Pancreas (tissue), 10 donors: ENCODE measurements at regions not wholly inside any gene's neighbourhood (a gene's known extent, or its start where the extent isn't known, plus 50 kb on each side); places are given as distances from the start of the nearest gene placed in this dataset.

ENCODE experiments used
- ATAC-seq, 4 donors: fragments of 200-7000 bp; cut with Tn5 transposase; one replicate each; pipeline versions ENCODE4 v1.8.0 to v1.9.1; 2020; ENCODE audit warnings: mild to moderate bottlenecking in 4 of 4, moderate library complexity in 4 of 4
- DNase-seq, 6 donors: peaks; one replicate each; pipeline ENCODE4 v3.0.0-alpha.2; 2020
- FAIRE-seq: peaks from 2 replicates; lab custom pipeline; 2012; peaks lifted over from hg19 to GRCh38; lab: Jason Lieb, UNC
- H3K27ac ChIP-seq, 4 donors: fragments of 200-600 bp; sonication (generic); 1 replicate in 3 of 4; 2 replicates in 1 of 4; pipeline versions ENCODE4 v1.5.0 to v1.8.0; 2020
- H3K27me3 ChIP-seq, 4 donors: fragments of 200-600 bp; one replicate each; pipeline ENCODE4 v1.8.0; 2021
- H3K36me3 ChIP-seq, 3 donors: fragments of 200-600 bp; sonication (generic) in 1 of 3; one replicate each; pipeline versions ENCODE4 v1.5.0 to v1.8.0; 2020 to 2021
- H3K4me1 ChIP-seq, 3 donors: fragments of 200-600 bp; one replicate each; pipeline ENCODE4 v1.8.0; 2021
- H3K4me3 ChIP-seq, 4 donors: fragments of 200-600 bp; sonication (generic) in 2 of 4; one replicate each; pipeline versions ENCODE4 v1.5.0 to v1.8.0; 2020 to 2021
- H3K9me3 ChIP-seq, 4 donors: fragments of 200-600 bp; one replicate each; pipeline ENCODE4 v1.8.0; 2021
- CTCF ChIP-seq, 4 donors: fragments of 200-600 bp; sonication (generic) in 3 of 4; IDR thresholded peaks; one replicate each; pipeline versions ENCODE4 v1.5.0 to v1.8.0; 2021; ENCODE audit warnings: antibody characterized with exemption in 4 of 4
- WGBS, 2 donors: extraction: QIAGEN DNeasy Blood & Tissue Kit; methylation state at CpG; one replicate each; pipeline ENCODE4 v1.1.7; 2013; 5-methylcytosine and 5-hydroxymethylcytosine counted together
- intact Hi-C, 3 donors: fragments of 100-400 bp; cut with DNase I; formaldehyde crosslinking; loops; one replicate each; pipeline versions ENCODE4 v1.11.1 to v1.14.2; 2022
- donor health status: healthy with polysubstance abuse.
- donor health status: DM: no; HTN: no; CAD: no; lungs with moderate emphysema.
- donor health status: DM: no; HTN: no; CAD: no.
- donor health status: control.
- donor health status: control.
- donor health status: Bipolar disorder and iron deficiency.
- donor health status: DM: yes; HTN: yes; CAD: no.
- donor health status: DM: no; HTN: no; CAD: no.
- donor health status: DM: no; HTN: no; CAD: no.
- donor health status: DM: yes; HTN: yes; CAD: no.

GRCh38 chr9:84435902-84436301, 95.3 kb upstream of the SLC28A3 start:
- 75 to 84% methylated on average over 6 of the region's 6 CpGs for WGBS, 2 donors
- no peak for TF ChIP-seq CTCF (IDR thresholded peaks at IDR 0.05)
- no peak for FAIRE-seq
- H3K4me3 ChIP-seq, result no peak overlapping the region
- no peaks in the 10 kb centered on the region for H3K36me3 ChIP-seq
- no peaks in the 10 kb centered on the region for H3K4me1 ChIP-seq
- no peaks in the 10 kb centered on the region for H3K27me3 ChIP-seq
- no peak for ATAC-seq
- intact Hi-C loops, result no loop called here
- no peak for DNase-seq
- no peak overlapping the region for H3K27ac ChIP-seq
- H3K9me3 ChIP-seq, result no peaks in the 10 kb centered on the region

GRCh38 chr9:84436386-84437109, 96.0 kb upstream of the SLC28A3 start:
- DNase-seq, result no peak
- H3K27ac ChIP-seq, result no peak overlapping the region
- no peak for TF ChIP-seq CTCF (IDR thresholded peaks at IDR 0.05)
- no peaks in the 10 kb centered on the region for H3K9me3 ChIP-seq
- H3K4me3 ChIP-seq, result no peak overlapping the region
- H3K4me1 ChIP-seq, result peaks cover 0 to 2% (median 0%) of the 10 kb centered on the region in 3 donors
- intact Hi-C loops, result no loop called here
- FAIRE-seq, result no peak
- H3K36me3 ChIP-seq, result no peaks in the 10 kb centered on the region
- H3K27me3 ChIP-seq, result no peaks in the 10 kb centered on the region
- WGBS, 2 donors, result 74 to 84% methylated on average over 5 of the region's 5 CpGs
- ATAC-seq, result no peak

- no peak overlapping the region for H3K4me3 ChIP-seq
- H3K4me1 ChIP-seq, result peaks cover 0 to 2% (median 0%) of the 10 kb centered on the region in 3 donors
- no peaks in the 10 kb centered on the region for H3K27me3 ChIP-seq
- H3K27ac ChIP-seq, result no peak overlapping the region
- TF ChIP-seq CTCF (IDR thresholded peaks at IDR 0.05), result no peak
- 83 to 97% methylated on average over 1 of the region's 1 CpG for WGBS, 2 donors
- FAIRE-seq, result no peak
- intact Hi-C loops, result no loop called here
- H3K9me3 ChIP-seq, result no peaks in the 10 kb centered on the region
- no peak for DNase-seq
- no peaks in the 10 kb centered on the region for H3K36me3 ChIP-seq
- no peak for ATAC-seq
Observed at GRCh38 chr9:84438391-84438790, 97.8 kb upstream of the SLC28A3 start.

- Histone ChIP-seq H3K36me3 (no peaks in the 10 kb centered on the region), H3K4me3 (no peak overlapping the region), H3K4me1 (peaks cover 0 to 2% (median 0%) of the 10 kb centered on the region in 3 donors), H3K9me3 (no peaks in the 10 kb centered on the region), H3K27me3 (no peaks in the 10 kb centered on the region), H3K27ac (no peak overlapping the region)
- DNase-seq (no peak), ATAC-seq (no peak), FAIRE-seq (no peak)
- intact Hi-C loops, result no loop called here
- WGBS, 2 donors, result 73 to 78% methylated on average over 3 of the region's 3 CpGs
- TF ChIP-seq CTCF (IDR thresholded peaks at IDR 0.05), result no peak
Observed at GRCh38 chr9:84439250-84439649, 98.7 kb upstream of the SLC28A3 start.

- no peak for TF ChIP-seq CTCF (IDR thresholded peaks at IDR 0.05)
- intact Hi-C loops, result no loop called here
- H3K36me3 ChIP-seq, result no peaks in the 10 kb centered on the region
- H3K9me3 ChIP-seq, result no peaks in the 10 kb centered on the region
- peaks cover 0 to 2% (median 0%) of the 10 kb centered on the region in 3 donors for H3K4me1 ChIP-seq
- no peak for ATAC-seq
- WGBS, 2 donors, result 80 to 84% methylated on average over 6 of the region's 6 CpGs
- DNase-seq, result no peak
- no peak for FAIRE-seq
- H3K27me3 ChIP-seq, result no peaks in the 10 kb centered on the region
- no peak overlapping the region for H3K4me3 ChIP-seq
- no peak overlapping the region for H3K27ac ChIP-seq
Observed at GRCh38 chr9:84442712-84443111, 102.2 kb upstream of the SLC28A3 start.
